ENCODE measurements at regions not wholly inside any gene's neighbourhood (a gene's known extent, or its start where the extent isn't known, plus 50 kb on each side); places are given as distances from the start of the nearest gene placed in this dataset.

DNA sequence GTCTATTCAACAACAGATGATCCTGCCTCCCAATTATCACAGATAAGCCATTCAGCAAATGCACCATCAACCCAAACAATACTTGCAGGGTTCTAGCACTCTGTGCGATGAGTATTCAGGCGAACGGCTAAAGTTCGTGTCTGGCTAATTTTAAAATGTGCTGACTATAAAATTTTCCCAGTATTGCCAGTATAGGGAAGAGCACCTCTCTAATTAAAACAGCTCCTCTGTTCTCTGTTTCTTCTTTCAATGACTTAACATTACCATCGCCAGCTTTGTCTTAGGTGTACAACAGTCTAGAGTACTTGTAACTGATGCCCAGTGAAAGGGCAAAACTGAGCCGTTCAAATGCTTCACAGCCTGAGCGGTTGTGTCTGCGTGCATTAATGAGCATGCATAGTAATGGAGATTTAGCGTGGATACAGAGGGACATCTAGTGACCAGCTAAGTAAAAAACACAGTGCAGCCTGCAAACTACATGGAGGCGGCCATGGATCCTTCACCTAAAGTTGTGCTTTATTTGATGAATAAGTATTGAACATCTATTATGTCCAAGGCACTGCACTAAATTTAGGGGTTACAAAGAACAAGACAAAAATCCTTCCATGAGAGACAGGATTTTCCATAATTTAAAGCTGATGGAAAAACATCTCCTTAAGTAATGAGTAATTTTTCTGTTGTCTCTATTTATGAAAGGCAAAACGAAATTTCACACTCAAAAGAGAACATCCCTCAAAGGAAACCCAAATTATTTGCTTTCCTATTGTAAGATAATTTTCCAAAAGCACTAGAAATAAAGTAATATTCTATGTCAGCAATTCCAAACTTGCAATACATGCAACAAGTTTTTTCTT is 120.0 kb downstream of the SETD4 start:
- no peak for FAIRE-seq
- no peak for DNase-seq (ENCODE audit: insufficient read length, low spot score)

DNA sequence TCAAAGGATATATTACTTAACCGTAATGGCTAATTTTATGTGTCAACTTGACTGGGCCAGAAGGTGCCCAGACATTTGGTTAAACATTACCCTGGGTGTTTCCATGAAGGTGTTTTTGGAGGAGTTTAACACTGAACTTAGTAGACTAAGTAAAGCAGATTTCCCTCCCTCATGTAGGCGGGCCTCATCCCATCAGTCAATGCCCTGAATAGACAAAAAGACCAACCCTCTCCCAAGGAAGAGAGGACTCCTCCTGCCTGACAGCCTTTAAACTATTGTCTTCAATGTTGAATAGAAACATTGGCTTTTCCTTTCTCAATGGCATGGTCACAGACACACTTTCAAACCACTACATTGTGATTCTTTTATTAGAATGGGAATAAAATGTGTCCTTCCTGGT is 121.9 kb downstream of the SETD4 start:
- DNase-seq (ENCODE audit: insufficient read length, low spot score) (no peak), FAIRE-seq (no peak)

DNA sequence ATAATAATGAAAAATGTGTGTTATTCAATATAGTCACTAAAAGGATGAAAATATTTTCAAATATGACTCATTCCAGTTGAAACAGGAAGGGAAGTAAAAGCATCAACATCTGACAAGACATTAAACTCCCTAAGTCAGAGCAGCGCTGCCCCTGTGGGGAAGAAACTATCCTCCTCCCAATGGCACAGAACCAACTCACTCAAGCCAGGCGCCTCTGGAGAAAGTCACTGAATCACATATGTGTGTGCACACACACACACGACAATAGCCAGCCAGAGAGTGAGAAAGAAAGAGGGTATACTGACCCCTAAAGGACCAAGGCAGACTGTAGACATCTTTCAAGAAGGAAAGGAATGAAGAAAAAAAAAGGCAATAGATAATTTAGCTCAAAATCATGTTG is 126.9 kb downstream of the SETD4 start:
- DNase-seq (ENCODE audit: insufficient read length, low spot score) (no peak), FAIRE-seq (no peak)

DNA sequence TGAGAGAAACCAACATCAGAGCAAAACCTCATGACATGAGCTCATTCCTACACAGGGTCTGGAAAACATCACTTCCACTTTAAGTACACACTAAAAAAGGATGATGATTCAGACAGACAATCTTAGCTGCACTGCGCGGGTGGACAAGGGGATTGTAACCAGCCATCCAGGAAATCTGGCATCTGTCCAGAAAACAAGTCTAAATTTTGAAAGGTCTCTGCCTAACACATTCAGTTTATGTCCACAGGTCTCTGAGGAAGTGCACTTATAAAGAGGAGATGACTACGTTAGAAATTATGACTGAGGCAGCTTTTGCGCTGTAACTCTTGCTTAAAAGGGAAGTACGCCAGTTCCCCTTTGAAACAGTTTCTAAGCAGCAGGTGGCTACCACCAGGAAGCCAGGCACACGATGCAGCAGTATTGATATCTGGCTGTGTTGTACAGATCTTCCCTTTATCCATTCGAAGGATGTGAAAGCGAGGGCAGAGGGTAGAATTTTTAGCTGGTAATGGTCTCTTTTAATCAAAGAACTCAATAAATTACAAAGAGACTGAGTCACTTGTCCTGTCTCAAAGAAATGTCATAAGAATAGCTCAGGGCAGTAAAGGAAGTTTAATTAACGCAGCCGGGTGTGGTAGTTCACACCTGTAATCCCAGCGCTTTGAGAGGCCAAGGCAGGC is 128.0 kb downstream of the SETD4 start:
- FAIRE-seq (no peak), DNase-seq (ENCODE audit: insufficient read length, low spot score) (peak; percentile 41)

DNA sequence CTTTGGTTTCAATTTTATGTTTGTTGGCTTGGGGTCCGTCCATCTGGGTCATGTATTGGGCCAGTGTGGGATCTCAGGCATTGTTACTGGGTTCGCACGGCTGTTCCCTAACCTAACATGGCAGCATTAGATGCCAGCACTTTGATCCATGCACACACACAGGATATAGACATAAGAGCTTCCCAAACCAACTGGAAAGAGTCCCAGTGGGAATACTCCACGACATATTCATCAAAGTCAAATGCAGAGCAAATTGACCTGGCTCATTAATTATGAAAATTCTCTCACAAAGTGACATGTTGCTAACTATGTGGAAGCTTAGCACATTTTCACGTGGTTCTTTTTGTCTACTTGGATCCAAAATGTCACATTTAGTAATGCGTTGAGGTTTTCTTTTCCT is 130.4 kb downstream of the SETD4 start:
- FAIRE-seq (no peak), DNase-seq (ENCODE audit: insufficient read length, low spot score) (no peak)

DNA sequence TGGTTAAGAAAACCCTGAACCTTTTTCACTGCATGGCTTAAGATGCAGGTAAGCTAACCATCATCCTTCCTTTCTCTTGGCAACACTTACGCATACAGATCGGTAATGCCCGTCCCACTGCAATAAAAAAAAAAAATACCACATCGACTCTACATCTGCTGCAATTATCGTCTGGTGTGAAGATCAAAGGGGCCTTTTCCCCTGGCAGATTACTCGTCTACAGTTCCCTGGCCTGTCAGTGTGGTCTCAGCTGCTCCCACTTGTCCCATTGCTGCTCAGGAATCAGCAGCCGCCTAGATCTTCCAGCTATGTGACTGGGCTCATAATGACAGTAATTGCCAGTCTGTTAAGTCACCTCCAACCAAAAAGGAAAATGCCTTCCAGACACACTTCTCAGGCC is 133.1 kb downstream of the SETD4 start:
- DNase-seq (ENCODE audit: insufficient read length, low spot score) (no peak), FAIRE-seq (no peak)

DNA sequence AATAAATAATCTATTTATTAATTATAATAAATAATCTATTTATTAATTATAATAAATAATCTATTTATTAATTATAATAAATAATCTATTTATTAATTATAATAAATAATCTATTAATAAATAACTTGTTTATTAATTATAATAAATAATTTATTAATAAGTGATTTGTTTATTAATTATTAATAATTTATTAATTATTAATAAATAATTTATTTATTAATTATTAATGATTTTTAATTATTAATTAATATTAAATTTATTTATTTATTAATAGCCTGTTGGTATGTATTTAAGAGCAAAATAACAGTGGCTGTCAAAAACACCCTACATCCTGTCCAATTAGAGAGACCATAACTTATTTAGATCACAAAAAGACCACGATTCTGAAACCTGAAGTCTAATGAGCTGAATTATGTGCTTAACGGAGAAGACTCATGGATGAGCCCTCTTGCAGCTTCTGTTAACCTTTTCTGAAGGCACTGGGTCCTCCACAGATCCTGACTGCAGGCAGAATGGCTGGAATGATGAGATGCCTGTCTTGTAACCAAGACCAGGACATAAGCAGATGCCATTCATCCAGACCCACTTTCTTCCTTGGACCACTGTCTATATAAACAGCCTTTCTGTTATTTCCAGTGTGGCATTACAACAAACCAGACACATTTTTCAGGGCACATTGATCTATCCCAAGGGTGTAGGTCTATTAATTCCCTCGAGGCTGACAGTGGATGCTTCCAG is 134.2 kb downstream of the SETD4 start:
- DNase-seq (ENCODE audit: insufficient read length, low spot score) (no peak), FAIRE-seq (no peak)

DNA sequence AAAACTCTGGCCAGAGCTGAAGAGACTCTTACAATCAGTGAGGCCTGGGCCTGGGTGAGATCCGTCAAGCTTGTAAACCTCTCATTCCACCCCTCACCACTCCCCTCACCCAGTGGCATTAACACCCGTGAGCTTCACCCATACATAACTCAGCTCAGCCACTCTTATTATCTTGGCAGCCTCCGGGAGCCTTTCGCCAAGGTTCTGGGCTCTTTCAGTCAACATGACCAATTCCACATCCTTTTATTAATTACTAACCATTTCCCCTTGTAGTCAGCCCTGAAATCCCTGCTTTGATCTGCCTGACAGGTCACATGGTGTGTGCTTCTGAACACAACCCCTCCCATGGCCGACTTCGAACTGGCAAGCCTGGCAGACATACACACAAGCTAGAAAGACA is 134.8 kb downstream of the SETD4 start:
- DNase-seq (ENCODE audit: insufficient read length, low spot score) = no peak

DNA sequence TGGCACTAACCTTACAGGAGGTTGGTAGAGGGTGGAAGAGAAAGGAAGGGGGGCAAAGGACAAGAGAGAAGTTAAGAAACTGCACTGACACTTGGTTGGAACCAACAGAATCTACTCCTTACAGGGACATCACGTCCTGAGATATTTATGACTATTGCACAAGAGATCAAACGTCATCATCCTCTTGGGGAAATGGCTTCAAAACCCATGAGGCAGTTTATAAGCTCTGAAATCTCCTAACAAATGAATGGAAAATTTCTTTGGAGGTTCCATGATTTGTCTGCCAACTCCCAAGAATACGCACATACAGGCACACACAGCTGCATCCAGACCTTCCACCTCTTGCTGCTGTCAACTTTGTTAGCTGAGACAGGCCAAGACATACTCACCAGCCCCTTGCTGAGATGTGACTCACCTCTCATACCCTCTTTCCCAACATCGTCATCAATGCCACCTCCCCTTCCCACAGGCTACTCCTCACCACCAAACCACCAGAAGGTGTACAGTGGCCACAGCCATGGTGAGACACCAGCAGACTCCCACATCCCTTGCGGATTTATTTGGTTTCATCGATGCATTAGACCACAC is 135.5 kb downstream of the SETD4 start:
- FAIRE-seq (no peak), DNase-seq (ENCODE audit: insufficient read length, low spot score) (no peak)

More for the DNA sequence above, 134.8 kb downstream of the SETD4 start:
- FAIRE-seq = no peak

DNA sequence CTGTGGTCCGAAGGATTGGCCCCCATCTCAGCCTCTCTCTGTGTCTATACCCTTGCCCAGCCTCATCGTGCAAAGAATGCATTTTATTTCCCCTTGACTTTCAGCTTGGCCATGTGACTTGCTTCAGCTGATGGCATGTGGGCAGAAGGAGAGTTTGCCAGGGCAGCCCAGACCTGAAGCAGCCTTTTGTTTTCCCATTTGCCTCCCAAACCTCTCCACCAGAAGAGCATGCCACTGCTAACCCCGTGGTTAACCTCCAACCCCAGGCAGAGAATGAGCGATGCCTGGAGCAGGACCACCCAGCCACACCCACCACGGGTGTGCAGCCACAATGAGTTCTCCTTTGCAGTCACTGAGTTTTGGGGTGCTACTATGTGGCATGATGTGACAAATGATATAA is 136.4 kb downstream of the SETD4 start:
- DNase-seq (ENCODE audit: insufficient read length, low spot score) (no peak), FAIRE-seq (no peak)

DNA sequence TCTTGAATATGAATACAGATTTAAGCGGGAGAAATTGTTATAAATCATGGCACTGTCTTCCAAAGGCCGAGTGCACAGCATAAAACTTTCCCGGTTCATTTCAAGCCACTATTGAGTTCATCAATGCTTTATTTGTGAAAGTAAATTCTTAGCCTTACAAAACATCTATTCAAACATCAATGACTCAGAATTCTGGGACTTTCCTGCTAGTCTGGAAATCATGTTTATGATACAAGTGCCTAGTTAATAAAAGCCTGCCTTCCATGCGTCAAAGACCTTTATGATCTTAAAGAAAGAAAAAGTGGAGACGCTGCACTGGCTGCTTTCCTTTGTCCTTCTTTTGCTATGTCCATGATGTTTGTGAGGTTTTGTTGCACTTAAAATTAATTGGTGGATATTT is 137.7 kb downstream of the SETD4 start:
- DNase-seq (ENCODE audit: insufficient read length, low spot score) = no peak
- FAIRE-seq = no peak

DNA sequence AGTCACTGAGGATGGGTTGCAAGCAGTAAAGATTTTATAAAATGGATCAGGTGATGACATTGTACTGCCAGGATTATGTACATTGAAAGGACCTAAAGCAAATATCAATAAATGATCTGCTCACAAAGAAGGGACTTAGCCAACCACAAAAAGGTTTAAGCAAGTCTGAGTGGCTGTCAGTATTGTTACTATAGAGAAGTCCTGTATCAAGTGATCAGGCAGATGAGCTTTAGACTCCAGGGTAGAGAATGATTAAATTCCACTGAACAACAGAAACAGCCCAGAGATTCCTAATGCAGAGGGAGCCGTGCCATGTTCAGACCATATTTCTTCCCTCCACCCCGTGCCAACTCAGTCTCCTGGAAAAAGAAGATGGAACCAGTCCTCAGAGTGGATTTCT is 138.9 kb downstream of the SETD4 start:
- FAIRE-seq (no peak), DNase-seq (ENCODE audit: insufficient read length, low spot score) (no peak)

DNA sequence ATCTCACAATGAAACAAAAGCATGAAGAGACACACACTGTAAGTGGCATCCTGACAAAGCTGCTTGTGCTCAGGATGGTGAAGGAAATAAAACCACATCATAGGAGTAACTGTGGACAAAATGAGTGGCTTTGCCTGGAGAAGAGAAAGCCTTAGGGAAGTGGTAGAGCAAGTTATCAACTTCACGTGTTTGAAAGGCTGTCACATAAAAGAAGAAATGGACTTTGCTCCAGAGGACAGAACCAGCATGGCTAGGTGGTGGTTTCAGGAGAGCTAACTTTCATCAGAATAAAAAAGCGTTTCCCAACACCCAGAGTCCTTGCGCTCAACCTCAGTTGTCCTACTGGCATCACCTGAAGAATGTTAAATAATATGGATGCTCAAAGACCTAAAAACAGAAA is 139.9 kb downstream of the SETD4 start:
- DNase-seq (ENCODE audit: insufficient read length, low spot score) = no peak
- FAIRE-seq = no peak

DNA sequence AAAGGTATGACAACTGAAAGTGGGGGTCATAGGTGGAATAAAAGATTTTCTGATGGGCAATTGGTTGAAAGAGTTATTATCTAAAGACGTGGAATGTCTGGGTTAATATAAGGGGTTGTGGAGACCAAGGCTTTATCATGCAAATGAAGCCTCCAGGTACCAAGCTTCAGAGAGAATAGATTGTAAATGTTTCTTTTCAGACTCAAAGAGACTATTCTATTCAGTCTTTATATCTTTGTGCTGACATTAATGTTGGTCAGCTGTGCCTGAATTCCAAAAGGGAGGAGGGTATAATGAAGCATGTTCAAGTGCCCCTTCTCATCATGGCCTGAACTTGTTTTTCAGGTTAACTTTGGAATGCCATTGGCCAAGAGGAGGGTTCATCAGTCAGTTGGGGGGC is 145.3 kb downstream of the SETD4 start:
- FAIRE-seq (no peak), DNase-seq (ENCODE audit: insufficient read length, low spot score) (no peak)

DNA sequence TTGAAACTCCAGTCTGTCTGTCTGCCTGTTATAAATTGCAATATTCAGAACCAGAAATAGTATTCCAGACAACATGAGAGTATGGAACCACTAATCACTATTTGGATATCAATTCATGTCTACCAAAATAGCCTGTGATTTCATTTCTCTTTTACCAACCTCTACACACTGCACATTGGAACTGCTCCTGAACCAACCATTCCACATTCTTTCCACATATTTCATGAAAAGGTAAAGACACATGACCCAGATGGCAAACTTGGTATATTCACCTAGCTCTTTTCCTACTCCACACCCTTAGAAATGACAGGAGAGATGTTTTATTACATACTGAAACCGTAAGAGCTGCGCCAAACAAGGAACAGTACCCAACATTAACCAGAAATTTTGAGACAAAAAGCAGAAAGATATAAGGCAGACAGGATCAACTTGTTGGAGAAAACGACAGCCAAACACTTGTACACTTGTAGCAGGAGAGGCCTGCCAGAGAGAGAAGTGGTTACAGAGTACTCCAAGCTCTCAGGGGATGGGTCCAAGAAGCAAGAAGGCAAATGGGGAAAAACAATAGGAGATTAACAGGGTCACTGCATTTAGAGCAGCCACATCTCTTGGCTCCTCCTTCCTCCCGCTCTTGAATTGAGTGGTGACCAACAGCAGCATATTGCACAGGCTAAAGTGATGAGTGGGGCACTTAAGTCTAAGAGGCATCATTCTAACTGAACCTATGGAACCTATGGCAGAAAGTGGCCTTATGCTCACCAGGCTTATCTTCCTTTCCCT is 148.7 kb downstream of the SETD4 start:
- no peak for DNase-seq (ENCODE audit: insufficient read length, low spot score)
- no peak for FAIRE-seq

DNA sequence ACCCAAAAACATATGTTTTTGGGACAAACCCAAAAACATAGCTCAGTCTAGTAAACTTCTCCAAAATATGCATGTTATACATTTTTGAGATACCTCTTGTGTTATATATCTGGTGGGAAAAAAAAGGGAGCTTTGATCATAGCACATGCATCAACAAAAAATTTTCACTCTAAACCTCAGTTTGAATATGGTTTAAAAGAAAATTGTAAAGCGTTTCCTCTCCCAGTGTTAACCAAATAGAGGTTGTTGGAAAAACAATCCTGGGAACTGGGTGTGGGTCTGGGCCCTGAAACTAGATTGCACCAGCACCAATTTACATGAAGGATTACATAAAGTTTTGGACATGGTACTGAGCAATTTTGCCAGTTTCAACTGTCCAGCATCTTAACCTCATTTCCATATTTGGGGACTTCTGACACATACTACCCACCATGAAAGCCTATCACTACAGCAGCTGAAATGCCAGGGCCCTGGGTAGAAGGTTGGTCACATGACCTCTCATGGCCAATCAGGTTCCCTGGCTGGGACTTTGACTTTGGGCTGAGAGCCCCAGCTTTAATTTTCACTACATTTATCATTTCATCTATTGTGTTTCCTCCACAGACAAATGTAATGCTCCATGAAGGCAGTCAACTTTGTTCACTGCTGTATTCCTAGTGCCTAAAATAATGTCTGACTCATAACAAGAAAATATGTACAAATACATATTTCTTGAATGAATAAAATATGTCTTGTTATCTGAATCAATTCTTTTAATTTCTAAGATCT is 150.7 kb downstream of the SETD4 start:
- FAIRE-seq (no peak), DNase-seq (ENCODE audit: insufficient read length, low spot score) (no peak)

DNA sequence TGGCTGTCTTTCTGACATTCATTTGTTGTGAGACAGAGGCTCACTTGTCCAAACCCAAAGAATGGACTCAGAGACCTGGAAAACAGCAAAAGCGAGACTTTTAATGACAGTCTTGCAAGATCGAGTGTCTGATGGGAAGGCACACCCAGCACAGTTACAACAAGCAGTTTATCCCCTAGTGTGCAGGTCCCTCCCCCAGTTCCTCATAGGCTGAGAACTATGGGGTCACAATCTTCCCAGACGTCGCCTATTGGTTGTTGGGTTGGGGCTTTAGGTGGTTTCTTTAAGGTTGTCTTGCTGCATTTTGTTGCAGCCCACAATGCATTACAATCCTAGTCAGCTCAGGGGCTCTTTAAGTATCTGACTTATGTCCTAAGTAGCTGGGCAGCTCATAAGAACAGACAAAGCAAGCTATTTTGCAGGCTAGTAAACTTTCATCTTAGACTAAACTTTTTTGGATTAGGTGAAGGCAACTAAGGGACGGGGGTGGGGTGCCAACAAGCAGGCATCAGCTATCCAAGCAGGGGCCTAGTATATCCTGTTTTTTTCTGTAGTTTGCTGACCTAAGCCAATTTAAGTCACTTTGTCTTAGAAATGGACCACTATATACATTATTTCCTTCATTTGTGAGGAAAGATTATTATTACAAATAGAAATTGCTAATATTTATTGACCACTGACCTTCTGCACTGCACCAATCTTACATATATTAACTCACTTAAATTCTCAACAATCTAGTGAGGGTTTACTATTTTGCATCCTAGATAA is 151.8 kb downstream of the SETD4 start:
- FAIRE-seq = no peak

DNA sequence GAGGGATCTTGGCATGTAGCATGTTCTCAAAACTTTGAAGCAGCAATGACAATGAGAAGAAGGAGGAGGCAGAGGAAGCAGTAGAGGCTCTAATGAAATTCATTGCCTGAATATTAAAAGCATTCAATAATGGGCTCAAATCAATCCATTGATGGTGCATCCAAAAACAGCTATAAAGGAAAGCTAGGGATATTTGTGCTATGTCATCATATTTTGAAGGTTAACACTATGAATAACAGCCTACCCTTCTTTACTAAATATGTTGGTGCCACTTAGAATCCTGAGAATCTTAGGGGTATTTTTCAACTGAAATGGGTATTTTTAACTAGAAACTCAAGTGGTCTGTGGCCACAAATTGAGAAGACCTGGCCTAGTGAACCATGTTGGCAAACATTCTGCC is 153.7 kb downstream of the SETD4 start:
- no peak for FAIRE-seq
- DNase-seq (ENCODE audit: insufficient read length, low spot score) = no peak

More for the DNA sequence above, 151.8 kb downstream of the SETD4 start:
- DNase-seq (ENCODE audit: insufficient read length, low spot score) = no peak

DNA sequence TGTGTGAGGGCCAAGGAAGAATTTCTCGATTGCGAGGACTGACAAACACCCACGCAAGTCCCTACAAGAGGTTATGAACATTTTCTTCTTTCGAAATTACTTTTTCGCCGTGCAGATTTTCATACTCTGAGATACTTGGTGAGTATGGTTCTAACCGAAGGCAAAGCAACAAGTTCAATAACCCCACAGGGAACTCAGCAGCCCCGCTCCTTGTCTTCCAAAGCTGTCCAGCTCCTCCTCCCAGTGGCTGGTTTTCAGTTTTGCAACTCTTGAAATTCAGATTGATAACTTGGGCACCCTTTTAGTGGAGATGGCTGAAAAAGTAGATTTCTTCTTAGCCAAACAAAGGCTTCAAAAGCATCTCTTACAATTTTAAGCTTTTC is 154.4 kb downstream of the SETD4 start:
- no peak for FAIRE-seq
- no peak for DNase-seq (ENCODE audit: insufficient read length, low spot score)

Measured in GM19239 (cell line).